KOPT-K1 (cell line): ENCODE measurements at regions not wholly inside any gene's neighbourhood (a gene's known extent, or its start where the extent isn't known, plus 50 kb on each side); places are given as distances from the start of the nearest gene placed in this dataset.

Source experiments
- H3K27ac ChIP-seq: fragments of 200-600 bp; sonication (generic); 2 replicates; pipeline ENCODE4 v1.5.1; 2016; ENCODE audit warnings: antibody characterized with exemption, mild to moderate bottlenecking, low read depth, low read length; ENCODE audit not compliant: poor library complexity, severe bottlenecking
- H3K36me3 ChIP-seq: fragments of 200-600 bp; sonication (generic); 2 replicates; pipeline ENCODE4 v1.5.1; 2017; ENCODE audit warnings: antibody characterized with exemption, mild to moderate bottlenecking, low read length, moderate library complexity; ENCODE audit not compliant: insufficient read depth
- H3K9me3 ChIP-seq: fragments of 200-600 bp; sonication (generic); 2 replicates; pipeline ENCODE4 v1.5.1; 2017; ENCODE audit warnings: antibody characterized with exemption, low read length, mild to moderate bottlenecking; ENCODE audit not compliant: insufficient read depth, poor library complexity, severe bottlenecking

GRCh38 chr11:106451228-106451922, 373.9 kb downstream of the AASDHPPT start:
- Histone ChIP-seq H3K36me3 (no peaks in the 10 kb centered on the region), H3K9me3 (no peaks in the 10 kb centered on the region), H3K27ac (no peak overlapping the region)

- Histone ChIP-seq H3K9me3 (no peaks in the 10 kb centered on the region), H3K27ac (no peak overlapping the region), H3K36me3 (no peaks in the 10 kb centered on the region)
Observed at GRCh38 chr11:106456647-106457046, 379.2 kb downstream of the AASDHPPT start.

DNA sequence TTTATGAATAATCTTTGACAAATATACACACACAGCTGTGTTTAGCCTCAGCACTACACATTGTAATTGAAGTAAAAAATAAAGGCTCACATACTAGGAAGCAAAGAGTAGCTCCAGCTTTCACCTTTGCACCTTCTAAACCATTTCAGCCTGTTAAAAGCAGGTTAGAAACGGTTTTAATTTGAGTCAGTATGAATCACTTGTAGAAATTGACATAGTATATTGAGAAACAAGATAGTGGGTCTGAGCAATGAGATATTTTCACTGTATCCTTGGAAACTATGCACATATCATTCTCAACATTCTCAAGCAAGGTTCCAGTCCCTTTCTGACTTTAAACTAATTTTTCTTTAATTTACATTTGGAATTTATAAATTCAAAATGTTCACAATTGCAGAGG, 380.3 kb downstream of the AASDHPPT start:
- H3K36me3 ChIP-seq: no peaks in the 10 kb centered on the region
- no peaks in the 10 kb centered on the region for H3K9me3 ChIP-seq
- no peak overlapping the region for H3K27ac ChIP-seq

GRCh38 chr11:106459135-106459534, 381.7 kb downstream of the AASDHPPT start:
- Histone ChIP-seq H3K27ac (no peak overlapping the region), H3K36me3 (no peaks in the 10 kb centered on the region), H3K9me3 (no peaks in the 10 kb centered on the region)

GRCh38 chr11:106461148-106461691, 383.8 kb downstream of the AASDHPPT start:
- no peaks in the 10 kb centered on the region for H3K36me3 ChIP-seq
- H3K27ac ChIP-seq: no peak overlapping the region
- H3K9me3 ChIP-seq: no peaks in the 10 kb centered on the region

DNA sequence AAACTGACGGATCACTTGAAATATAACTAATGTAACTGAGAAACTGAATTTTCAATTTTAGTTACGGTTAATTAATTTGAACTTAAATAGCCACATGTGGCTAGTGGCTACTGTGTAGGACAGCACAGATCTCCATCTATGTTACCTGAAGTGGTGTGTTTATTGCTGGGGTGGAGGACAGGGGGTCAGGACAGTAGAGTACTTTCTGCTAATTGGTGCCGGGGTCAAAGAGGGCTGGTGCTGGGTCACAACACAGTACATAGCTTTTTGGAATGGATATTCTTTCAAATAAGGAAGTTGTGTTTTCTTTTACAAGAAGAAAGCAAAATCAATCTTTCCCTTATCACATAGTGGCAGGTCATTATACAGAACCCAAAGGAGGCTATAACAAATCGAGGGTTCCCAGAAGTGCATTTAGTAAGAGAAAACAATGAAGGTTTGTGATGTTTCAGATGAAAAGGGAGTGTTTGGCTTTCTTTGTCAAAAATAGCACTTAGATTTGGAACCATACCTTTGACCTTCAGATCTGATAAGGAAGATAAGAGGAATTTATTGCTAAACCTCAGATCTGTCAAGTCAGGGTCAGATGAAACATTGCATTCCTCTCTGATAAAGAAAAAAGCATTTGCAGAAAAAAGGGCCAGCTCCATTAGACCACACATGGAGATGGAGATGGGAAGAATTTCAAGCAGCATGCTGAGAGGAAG, 384.5 kb downstream of the AASDHPPT start:
- Histone ChIP-seq H3K36me3 (no peaks in the 10 kb centered on the region), H3K9me3 (no peaks in the 10 kb centered on the region), H3K27ac (no peak overlapping the region)

GRCh38 chr11:106463154-106463553, 385.7 kb downstream of the AASDHPPT start:
- Histone ChIP-seq H3K36me3 (no peaks in the 10 kb centered on the region), H3K9me3 (no peaks in the 10 kb centered on the region), H3K27ac (no peak overlapping the region)

GRCh38 chr11:106463796-106464201, 386.3 kb downstream of the AASDHPPT start:
- no peaks in the 10 kb centered on the region for H3K36me3 ChIP-seq
- H3K9me3 ChIP-seq: no peaks in the 10 kb centered on the region
- no peak overlapping the region for H3K27ac ChIP-seq

DNA sequence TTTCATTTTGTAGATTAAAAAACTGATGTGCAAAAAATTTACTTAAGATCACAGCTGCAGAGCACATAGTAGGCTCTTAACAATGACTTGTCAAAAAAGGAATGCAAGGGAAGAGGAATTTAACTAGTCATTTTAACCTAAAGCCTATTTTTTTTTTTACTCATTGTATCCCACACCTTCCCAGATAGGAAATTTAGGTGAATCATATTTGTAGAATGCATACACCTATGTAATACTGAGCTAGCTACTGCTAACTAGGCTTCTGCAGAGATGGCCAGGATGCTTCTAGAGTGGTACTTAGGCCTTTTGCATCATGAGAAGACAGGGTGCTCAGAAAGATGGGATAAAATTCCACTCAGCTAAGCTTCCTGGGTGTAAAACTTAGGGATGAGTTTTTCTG, 387.3 kb downstream of the AASDHPPT start:
- Histone ChIP-seq H3K27ac (no peak overlapping the region), H3K36me3 (no peaks in the 10 kb centered on the region), H3K9me3 (no peaks in the 10 kb centered on the region)

DNA sequence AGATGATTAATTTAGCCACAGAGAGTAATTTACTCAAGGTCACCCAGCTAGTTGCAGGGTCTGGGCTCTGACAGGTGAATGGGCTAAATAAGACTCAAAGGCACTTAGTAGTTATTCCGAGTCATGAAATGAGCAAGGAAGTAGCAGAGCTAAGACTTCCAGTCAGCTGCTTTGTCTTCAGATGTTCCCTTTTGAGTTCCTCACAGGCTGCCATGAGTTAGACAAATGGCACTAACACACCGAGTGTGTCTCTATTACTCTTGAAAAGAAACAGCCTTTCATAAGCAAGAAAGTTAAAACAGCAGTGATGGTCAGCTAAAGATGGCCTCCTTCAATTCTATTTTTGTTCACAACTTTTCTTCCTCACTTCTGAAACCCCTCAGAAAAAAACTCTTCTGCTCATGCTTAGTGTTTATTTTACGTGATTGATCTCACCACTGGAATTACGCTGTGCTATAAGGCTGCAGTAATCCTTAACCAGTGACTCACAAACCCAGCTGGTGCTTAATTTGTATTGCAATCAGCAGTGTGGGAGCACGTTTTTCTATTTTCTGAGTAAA, 389.1 kb downstream of the AASDHPPT start:
- Histone ChIP-seq H3K27ac (no peak overlapping the region), H3K9me3 (no peaks in the 10 kb centered on the region)

GRCh38 chr11:106467501-106467900, 390.0 kb downstream of the AASDHPPT start:
- Histone ChIP-seq H3K36me3 (no peaks in the 10 kb centered on the region), H3K27ac (no peak overlapping the region), H3K9me3 (no peaks in the 10 kb centered on the region)

More for the DNA sequence above, 389.1 kb downstream of the AASDHPPT start:
- no peaks in the 10 kb centered on the region for H3K36me3 ChIP-seq

DNA sequence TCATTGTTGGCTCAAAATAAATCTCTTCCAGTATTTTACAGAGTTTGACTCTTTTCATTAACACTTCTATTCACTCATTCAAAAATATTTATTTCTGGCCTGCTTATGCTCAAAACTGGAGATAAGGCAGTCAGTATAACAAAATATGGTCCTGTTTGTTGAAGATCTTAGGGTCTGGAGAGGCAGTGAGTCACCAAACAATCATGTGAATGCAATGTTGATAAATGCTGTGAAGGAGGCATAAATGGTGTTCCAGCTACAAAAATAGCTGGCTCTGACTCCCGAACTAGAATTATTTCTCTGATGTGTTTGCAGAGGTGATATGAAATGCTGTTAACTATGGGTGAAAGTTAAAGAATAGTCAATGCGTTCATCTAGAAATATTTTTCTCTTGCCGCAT, 390.6 kb downstream of the AASDHPPT start:
- no peaks in the 10 kb centered on the region for H3K9me3 ChIP-seq
- no peak overlapping the region for H3K27ac ChIP-seq
- H3K36me3 ChIP-seq: no peaks in the 10 kb centered on the region

GRCh38 chr11:106468531-106468930, 391.1 kb downstream of the AASDHPPT start:
- H3K36me3 ChIP-seq: no peaks in the 10 kb centered on the region
- H3K9me3 ChIP-seq: no peaks in the 10 kb centered on the region
- H3K27ac ChIP-seq: no peak overlapping the region

DNA sequence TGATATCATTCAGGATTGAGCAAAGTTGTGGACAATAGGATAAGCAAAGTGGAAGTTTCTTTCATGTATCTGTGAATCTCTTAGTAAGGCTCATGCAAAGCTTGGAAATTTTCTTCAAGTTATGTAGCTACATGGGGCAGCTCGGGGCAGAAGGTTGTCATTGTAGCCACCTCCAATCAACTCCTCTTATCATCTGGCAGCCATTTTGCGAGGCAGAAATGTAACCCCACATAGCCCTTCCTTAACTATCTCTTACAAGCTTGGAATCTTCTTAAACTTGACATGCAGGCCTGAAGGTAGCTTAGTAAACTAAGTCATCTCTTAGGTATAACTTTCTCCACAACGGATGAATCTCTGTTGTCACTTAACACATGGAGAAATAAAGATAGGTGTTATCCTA, 392.8 kb downstream of the AASDHPPT start:
- Histone ChIP-seq H3K36me3 (no peaks in the 10 kb centered on the region), H3K27ac (no peak overlapping the region), H3K9me3 (peaks cover 7% of the 10 kb centered on the region)

DNA sequence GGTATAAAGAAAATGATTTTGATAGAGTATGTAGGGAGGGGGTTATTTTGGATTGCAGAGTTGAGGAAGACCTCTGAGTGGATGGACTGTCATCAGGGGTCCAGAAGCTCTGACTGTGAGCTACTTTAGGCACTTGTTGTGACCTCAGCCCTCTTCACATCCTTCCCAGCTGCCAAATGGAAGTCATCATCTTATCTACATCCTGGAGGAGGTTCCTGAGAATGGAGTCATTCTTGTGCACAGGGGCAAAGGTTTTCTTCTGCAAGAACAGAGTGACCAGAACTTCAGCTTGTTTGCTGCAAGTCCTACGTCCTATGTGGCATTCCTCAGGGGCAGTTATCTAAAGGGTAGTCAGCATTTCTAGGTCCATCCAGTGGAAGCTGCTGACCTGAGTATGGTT, 393.8 kb downstream of the AASDHPPT start:
- Histone ChIP-seq H3K27ac (no peak overlapping the region), H3K9me3 (peaks cover 7% of the 10 kb centered on the region), H3K36me3 (no peaks in the 10 kb centered on the region)
